NCI-H2227 (cell line): ENCODE measurements at regions not wholly inside any gene's neighbourhood (a gene's known extent, or its start where the extent isn't known, plus 50 kb on each side); places are given as distances from the start of the nearest gene placed in this dataset.
"Not testable (repeated sequence)": the region's sequence is repeated elsewhere in the genome, so short reads cannot be mapped to it uniquely, and the experiment has no call there.

ENCODE experiments used
- DNase-seq: peaks from one replicate; lab custom pipeline; 2025; ENCODE audit not compliant: unreplicated experiment; lab: John Stamatoyannopoulos, UW

DNA sequence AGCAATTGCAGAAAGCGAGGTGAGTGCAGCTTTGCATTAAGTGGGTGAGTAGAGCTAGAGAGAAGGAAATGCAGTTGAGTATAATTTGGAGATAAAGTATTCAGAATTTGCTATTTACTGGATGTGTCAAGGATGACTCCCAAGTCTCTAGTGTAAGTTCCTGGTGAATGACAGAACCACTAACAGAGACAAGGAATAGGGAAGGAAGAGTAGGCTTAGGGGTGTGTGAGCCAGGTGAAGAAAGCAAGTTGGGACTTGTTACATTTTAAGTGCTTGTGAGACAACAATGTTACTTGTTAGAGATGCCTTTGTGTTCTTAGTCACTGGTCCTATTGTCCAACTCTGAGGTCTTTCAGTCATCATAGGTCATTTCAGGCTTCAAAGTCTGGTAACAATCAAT is 70.8 kb downstream of the TBC1D26 start:
- not testable (repeated sequence) for DNase-seq

DNA sequence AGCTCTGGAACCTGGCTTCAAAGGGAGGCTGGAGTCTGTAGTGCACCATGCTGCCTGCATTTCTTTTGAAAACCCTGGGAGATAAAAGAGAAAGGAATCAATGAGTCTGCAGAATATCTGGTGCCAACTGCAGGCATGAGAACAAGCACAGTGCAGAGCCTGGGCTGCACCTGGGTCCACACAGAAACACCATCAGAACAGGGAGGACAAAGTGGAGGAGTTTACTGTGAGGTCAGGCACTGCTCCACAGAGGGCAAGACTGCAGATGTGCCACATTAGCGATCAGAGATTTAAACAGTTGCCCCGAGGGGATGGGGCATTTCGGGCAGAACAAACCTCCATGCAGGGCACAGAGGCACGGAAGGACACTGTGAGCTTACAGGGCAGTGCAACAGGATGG is 74.7 kb downstream of the TBC1D26 start:
- DNase-seq = not testable (repeated sequence)

DNA sequence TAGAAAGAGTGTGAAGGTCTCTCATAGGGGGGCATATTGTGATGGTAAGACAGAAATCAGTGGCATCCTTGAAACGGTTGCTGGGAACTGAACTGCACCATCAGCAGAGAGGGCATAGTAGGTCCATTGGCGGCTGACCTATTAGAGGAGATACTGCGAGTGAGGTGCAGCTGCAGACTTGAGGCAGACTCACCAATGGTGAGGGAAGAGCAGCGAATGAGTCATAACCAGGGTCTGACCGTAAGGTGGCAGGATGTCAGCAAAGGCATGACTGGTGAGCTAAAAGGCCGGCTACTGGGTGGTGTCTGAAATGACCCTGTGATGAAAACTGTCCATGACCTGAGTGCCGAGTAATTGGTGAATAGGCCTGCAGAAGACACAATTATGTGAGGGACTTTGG is 81.3 kb downstream of the TBC1D26 start:
- not testable (repeated sequence) for DNase-seq

DNA sequence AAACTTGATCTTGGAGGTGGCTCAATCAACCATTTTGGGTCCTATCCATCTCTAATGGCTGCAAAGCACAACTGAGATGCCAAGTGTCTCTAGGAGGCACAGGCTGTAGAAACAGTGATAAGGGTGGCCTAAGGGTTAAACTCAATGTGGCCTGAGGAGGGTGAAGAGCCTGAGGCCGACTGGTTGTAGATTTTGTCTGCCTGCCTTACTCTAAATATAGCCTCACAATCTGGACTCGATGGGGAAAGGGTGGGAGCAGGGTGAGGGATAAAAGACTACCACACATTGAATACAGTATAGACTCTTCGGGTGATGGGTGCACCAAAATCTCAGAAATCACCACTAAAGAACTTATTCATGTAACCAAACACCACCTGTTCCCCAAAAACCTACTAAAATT is 81.9 kb downstream of the TBC1D26 start:
- DNase-seq = not testable (repeated sequence)

DNA sequence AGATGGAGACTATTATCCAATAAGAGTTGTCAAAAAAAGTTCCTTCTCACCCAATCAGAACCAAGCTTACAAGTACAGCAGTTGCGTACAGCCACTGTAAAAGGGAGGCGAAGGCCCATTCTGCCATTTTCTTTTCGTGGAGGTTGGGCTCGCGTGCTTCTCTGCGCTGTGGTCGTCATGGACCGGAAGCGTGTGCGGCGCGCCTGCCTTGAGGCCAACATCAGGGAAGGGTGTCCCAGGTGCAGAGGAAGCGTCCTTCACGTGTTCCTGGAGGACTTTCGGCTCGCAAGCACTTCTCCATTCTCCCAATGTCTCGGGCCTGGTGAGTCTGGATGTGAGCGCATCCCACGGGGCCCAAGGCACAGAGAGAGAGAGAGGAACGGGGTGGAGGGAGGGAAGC is 85.8 kb downstream of the TBC1D26 start:
- DNase-seq = not testable (repeated sequence)

DNA sequence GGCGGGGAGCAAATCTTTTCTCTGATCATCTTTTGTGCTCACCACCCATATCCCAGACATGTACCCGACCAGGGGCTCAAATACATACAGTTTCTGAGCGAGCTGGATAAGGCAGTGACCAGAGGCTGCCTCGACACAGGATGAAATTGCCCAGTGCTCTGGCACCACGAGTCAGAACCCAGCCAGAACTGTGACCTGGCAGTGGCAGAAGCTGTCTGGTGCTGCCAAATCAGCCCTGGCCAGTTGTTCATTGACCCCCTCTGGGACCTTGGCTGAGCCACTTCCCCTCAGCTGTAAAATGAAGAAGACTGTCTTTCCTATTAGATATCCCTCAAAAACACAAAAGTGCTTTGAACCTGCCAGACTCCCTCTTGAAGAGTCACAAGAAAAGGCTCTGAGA is 90.2 kb downstream of the TBC1D26 start:
- not testable (repeated sequence) for DNase-seq

DNA sequence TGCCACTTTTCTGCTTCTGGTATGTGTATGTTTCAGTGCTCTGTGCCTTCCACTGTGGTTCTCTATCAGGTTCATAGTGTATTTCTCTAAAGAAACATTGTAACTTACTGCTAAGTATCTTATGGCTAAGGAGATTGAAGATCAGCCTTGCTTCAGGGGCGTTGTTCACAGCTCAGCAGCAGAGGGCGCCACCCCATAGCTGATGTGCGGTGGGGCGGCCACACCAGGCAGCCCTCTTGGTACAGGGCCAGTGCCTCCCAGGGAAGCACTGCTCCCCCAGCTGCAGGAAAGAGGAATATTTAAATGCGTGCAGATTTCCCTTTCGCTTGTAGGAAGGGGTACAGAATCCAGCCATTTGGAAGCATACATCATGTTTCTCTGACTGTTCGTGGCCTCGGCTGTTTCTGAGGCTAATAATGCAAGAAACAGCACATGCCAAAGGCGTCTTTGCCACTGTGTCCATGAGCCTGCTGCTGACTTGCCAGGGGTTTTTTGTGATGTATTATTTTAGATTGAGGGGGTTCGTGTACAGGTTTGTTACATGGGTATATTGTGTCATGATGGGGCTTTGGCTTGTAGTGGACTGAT is 96.7 kb downstream of the TBC1D26 start:
- DNase-seq = peak; percentile 64

DNA sequence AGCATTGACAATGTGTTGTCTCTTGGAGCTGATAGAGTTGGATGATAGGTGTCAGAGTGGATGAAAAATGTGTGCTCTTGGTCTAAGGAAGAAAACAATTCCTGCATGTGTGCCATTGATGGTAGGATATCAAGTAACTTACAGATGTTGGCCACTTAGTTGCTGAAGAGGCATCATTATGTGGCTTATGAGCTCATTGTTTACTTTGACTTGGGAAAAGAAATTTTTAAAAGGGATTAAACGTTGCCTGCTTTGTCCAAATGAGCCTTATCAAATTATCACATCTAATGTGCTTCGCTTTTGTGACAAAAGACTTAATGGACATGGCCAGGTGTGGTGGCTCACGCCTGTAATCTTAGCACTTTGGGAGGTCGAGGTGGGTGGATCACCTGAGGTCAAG is 98.1 kb downstream of the TBC1D26 start:
- not testable (repeated sequence) for DNase-seq

DNA sequence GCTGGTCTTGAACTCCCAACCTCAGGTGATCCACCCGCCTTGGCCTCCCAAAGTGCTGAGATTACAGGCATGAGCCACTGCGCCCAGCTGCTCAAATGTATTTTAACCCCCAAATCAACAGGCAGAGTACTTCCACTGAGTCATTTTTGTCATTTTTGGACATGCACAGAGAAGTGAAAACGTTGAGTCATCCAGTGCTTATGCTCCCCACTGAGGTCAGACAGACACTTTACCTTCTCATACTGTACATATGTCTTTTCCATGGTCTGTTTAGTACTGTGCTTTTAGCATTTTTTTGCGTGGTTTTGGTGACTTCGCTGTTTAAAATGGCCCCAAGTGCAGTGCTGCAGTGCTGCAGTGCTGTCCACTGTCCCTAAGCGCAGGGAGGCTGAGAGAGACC is 99.1 kb downstream of the TBC1D26 start:
- DNase-seq = not testable (repeated sequence)

DNA sequence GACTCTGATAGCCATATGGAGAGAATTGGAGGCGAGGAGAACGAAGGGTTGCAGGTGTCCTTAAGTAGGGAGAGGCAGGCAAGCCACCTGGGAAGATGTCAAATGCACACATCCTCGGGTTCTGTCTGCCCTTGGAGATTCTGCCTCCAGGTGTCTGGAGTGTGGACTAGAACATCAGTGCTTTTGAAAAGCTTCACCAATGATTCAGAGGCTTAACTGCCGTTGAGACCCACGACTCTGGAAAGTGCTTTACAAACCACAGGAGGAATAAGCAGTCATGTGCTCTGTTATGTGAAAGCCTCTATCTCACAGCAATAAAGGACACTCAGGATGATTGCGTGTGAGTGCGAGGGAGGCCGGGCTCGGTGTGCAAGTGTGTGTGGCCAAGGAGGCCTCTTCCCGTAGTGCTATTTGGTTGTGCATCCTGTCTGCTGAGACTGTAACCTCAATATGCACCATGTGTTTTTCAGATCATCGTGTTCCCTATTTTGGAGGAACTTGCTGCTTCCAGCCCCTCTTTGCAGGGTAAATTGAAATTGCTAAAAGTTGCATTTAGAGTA is 100.9 kb downstream of the TBC1D26 start:
- DNase-seq = not testable (repeated sequence)

DNA sequence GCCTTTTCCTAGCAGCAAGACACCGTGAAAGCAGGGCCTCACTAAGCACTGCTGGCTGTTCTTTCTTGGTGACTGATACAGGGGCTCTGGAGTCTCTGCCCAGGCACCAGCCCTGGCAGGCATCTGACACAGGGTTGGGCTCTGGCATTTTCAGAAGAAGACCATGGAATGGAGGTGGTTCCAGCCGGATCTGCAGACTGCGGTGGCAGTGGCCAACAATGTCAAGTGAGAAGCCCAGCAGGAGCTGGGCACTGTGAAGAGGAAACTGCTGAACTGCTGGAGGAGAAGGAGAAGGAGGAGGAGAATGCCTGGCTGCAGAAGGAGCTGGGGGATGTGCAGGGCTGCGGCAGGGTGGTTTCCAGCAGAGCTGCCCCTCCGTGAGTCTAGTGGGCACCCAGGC is 101.8 kb downstream of the TBC1D26 start:
- DNase-seq = not testable (repeated sequence)

DNA sequence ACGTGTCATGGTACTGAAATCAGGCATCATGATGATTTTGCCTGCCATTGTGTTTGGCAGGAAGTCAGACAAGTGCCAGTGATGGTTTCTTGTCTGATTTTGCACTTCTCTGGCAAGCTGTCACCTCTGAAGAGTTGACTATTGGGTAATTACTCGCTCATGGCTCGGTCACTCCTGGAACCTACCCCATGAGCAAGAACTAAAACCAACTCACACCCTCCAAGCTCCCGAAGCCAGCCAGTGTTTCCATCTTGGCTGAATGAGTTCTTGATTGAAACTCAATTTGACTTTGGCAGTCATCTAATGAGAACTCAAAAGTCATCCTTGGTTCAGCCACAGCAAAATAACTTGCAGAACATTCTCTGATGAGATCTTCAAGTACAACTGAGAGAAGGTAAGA is 103.4 kb downstream of the TBC1D26 start:
- DNase-seq = not testable (repeated sequence)

DNA sequence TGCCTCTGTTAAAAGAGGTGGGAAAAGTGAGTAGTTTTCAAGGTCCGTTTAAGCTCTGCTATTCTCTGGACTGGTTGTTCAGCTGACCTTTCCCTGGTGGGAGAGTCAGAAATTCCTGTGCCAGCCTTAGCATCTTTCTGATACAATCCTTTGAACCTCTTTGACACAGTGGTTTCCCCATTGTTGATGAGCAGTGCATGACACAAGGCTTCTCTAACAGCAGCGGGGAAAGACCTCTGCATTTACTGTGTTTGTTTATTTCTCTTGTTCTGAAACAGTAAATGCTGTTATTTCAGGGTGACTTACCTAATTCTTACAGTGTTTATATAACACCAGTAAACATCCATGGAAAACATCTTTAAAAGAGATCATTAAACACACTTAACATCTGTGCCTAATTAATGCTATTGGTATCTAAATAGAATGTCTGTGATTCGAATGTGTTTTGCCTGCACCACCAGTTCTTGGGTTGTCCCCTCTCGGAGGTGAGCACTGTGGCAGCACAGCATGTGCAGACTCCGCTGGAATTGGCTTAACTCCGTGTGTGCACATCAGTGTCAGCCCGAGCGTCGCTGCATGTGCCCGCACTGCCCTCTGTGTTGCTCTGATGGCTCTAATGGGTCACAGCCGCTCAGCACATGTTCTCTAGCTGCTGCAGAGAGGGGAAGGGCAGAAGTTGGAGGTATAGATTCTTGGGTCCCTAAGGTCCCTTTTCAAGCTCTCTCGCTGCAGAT is 104.3 kb downstream of the TBC1D26 start:
- DNase-seq = not testable (repeated sequence)

DNA sequence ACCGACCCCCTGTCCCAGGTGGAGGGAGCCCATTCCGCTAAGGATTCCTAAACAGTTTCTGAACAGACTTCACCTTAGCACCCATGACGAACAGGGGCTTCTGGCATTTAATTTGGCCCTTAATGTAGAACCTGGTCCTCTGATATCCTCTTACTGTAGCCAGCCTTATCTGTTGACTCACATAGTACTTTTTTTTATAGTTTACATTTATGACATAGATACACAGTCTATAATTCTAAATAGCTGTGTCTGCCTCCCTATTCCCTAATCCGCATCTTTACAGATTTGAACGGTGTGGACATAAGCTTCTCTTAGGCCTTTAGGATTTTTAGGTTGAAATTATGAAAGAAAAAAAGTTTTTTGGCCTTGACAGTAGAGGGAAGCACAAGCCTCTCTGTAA is 104.9 kb downstream of the TBC1D26 start:
- DNase-seq = not testable (repeated sequence)

DNA sequence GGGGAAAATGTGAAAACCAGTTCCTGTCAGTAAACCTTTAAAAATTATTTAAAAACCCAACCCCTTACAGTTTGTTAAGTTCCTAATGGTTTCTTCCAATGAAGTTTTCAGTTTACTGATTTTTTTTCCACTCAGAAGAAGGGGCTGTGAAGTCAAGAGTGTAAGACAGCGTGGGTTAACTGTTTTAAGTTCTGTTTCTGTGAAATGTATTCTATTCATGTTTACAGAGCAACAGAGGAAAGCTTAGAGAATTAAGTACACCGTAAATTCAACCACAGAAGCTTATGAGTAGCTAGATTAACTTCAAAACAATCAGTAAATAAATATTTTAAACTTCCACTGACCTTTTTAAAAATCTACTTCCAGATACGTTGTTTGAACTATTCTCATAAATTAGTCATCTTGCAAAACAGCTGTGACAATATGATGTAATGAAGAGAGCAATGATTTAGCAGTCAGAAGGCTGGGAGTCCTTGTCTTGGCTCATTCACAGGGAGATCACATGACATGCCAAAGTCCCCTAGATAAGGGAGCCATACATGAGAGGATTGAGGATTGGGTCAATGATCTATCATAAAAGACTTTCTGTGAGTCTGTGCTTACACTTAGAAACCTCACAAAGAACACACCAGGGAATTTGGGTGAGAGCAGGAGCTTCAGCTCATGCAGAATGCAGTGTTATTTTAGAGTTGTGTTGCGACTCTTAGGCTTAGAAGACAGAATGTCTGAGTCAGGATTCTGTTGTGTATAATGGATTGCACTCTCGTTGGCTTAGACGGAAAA is 97.3 kb upstream of the ADORA2B start:
- not testable (repeated sequence) for DNase-seq

DNA sequence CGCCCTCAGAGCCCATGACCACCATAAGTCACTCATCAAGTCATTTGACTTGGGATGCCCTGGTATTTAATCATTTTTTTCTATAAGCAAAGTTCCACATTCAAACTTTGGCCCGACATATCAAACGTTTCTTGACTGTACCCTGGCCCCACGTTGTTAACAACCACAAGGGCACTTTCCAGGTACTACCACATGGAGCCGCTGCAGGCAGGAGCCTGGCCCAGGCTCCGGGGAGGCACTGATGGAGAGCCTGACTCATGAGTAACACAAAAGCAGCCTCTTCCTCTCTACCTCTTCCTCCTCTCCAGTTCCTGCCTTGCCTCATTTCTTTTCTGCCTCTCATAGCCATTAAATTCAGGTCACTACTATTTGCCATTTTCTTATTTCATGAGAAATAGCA is 95.9 kb upstream of the ADORA2B start:
- DNase-seq = not testable (repeated sequence)

DNA sequence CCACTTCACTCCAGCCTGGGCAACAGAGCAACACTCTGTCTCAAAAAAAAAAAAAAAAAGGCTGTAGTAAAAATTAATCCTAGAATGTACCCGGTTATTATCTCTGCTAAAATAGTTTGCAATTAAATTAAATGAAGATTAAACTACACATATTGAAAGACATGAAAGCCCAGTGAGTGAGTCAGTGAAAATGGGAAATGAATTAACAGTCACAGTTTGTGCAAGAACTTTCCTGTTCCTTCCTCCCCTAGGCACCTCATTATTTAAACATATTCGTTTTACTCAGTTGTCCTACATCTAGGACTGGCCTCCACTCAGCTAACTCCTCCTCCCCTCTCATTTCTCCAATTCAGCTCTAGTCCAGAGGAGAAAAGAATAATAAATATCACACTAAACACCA is 94.9 kb upstream of the ADORA2B start:
- DNase-seq = not testable (repeated sequence)

DNA sequence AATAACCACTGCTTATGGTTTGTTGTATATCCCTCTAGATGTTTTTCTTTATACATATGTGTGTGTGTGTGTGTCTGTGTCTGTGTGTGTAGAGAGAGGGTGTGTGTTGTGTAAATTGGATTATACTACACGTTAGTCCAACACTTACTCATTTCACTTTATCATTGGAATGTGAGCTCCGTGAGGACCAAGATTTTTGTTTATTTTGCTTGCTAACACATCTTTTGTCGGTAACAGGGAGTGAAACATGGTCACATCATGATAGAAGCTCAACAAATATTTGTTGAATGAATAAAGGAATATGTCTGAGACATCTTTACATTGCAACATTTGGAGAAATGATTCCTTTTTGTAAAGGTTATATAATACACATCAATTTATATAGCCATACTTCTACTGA is 94.2 kb upstream of the ADORA2B start:
- DNase-seq = not testable (repeated sequence)

DNA sequence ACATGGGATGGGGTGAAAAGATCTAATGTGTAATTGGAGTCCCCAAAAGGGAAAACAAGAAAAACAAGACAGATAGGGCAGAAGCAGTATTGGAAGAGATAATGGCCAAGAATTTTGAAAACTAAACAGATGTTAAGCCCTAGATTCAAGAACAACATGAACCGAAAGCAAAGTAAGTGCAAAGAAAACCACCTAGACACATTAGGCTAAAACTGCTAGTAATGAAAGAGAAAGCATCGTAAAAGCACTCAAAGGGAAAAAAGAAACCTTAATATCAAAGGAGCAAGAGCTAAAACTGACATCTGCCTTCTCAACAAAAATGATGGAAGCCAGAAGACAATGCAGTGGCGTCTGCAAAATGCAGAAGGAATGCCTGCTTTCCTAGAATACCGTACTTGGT is 92.1 kb upstream of the ADORA2B start:
- not testable (repeated sequence) for DNase-seq

DNA sequence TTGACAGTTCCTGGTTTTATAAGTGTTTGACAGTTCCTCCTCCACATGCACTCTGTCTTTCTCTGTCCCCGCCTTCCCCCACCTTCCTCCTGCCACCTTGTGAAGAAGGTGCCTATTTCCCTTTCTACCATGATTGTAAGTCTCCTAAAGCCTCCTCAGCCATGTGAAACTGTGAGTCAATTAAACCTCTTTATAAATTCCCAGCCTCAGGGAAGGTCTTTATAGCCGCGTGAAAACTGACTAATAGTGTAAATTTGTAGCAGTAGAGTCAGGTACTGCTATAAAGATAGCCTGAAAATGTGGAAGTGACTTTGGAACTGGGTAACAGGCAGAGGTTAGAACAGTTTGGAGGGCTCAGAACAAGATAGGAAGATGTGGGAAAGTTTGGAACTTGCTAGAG is 88.7 kb upstream of the ADORA2B start:
- DNase-seq = not testable (repeated sequence)

DNA sequence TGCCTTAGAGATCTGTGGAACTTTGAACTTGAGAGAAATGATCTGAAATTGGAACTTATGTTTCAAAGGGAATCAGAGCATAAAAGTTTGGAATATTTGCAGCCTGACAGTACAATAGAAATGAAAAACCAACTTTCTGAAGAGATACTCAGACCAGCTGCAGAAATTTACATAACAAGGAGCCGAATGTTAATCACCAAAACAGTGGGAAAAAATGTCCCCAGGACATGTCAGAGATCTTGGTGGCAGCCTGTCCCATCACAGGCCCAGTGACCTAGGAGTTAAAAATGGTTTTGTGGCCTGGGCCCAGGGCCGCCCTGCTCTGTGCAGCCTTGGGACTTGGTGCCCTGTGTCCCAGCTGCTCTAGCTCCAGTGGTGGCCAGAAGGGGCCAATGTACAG is 88.2 kb upstream of the ADORA2B start:
- not testable (repeated sequence) for DNase-seq

DNA sequence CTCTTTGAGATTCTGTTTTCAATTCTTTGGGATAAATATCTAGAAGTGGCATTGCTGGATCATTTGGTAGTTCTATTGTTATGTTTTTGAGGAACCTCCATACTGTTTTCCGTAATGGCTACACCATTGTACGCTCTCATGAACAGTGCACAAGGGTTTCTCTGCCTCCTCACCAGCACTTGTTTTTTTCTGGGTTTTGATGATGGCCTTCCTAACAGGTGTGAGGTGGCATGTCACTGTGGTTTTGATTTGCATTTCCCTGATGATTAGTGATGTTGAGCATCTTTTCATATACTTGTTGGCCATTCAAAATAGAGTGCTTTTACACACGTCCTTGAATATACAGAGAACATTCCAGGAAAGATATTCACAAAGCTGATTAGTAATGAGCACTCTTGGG is 86.8 kb upstream of the ADORA2B start:
- DNase-seq = not testable (repeated sequence)
